Ishikawa (cell line): ENCODE measurements at regions not wholly inside any gene's neighbourhood (a gene's known extent, or its start where the extent isn't known, plus 50 kb on each side); places are given as distances from the start of the nearest gene placed in this dataset.

ENCODE experiments used
- CEBPB ChIP-seq: IDR thresholded peaks from 2 replicates; pipeline ENCODE4 v1.6.1; 2012
- CREB1 ChIP-seq: IDR thresholded peaks from 2 replicates; pipeline ENCODE4 v1.6.1; 2012; ENCODE audit warnings: low read depth
- EGR1 ChIP-seq: IDR thresholded peaks from 2 replicates; pipeline ENCODE4 v1.6.1; 2012
- EP300 ChIP-seq: IDR thresholded peaks from 2 replicates; pipeline ENCODE4 v1.6.1; 2012; ENCODE audit warnings: borderline replicate concordance
- MAX ChIP-seq: IDR thresholded peaks from 2 replicates; pipeline ENCODE4 v1.6.1; 2012
- RAD21 ChIP-seq: IDR thresholded peaks from 2 replicates; pipeline ENCODE4 v1.6.1; 2012; ENCODE audit warnings: low read depth
- REST ChIP-seq: IDR thresholded peaks from 2 replicates; pipeline ENCODE4 v1.6.1; 2012; ENCODE audit warnings: low read depth, mild to moderate bottlenecking
- TCF12 ChIP-seq: IDR thresholded peaks from 2 replicates; pipeline ENCODE4 v1.6.1; 2012; ENCODE audit warnings: low read depth

GRCh38 chr17:12320286-12320685 lies 299.6 kb downstream of the MAP2K4 start:
- no peak for TF ChIP-seq MAX
- no peak for TF ChIP-seq RAD21
- TF ChIP-seq EP300: no peak
- TF ChIP-seq REST: no peak
- TF ChIP-seq TCF12: no peak
- TF ChIP-seq CEBPB: no peak
- no peak for TF ChIP-seq CREB1
- TF ChIP-seq EGR1: no peak
